Nephron progenitor cell (in vitro differentiated cells): ENCODE measurements at regions not wholly inside any gene's neighbourhood (a gene's known extent, or its start where the extent isn't known, plus 50 kb on each side); places are given as distances from the start of the nearest gene placed in this dataset.
"Not testable (repeated sequence)": the region's sequence is repeated elsewhere in the genome, so short reads cannot be mapped to it uniquely, and the experiment has no call there.

ENCODE experiments used
- DNase-seq: peaks from one replicate; pipeline ENCODE4 v3.0.0; 2021
- H3K27ac Mint-ChIP-seq: 2 replicates; pipeline ENCODE4 v1.8.0; 2021; ENCODE audit warnings: mild to moderate bottlenecking, moderate library complexity, mixed read lengths
- H3K27me3 Mint-ChIP-seq: 2 replicates; pipeline ENCODE4 v1.8.0; 2021; ENCODE audit warnings: mild to moderate bottlenecking, low read depth, mixed read lengths; ENCODE audit not compliant: poor library complexity
- H3K36me3 Mint-ChIP-seq: 2 replicates; pipeline ENCODE4 v1.8.0; 2021; ENCODE audit warnings: low read depth, mixed read lengths
- H3K4me1 Mint-ChIP-seq: 2 replicates; pipeline ENCODE4 v1.8.0; 2021; ENCODE audit warnings: mixed read lengths
- H3K4me3 Mint-ChIP-seq: 2 replicates; pipeline ENCODE4 v1.8.0; 2021; ENCODE audit warnings: mild to moderate bottlenecking, moderate library complexity, mixed read lengths
- H3K9me3 Mint-ChIP-seq: 2 replicates; pipeline ENCODE4 v1.8.0; 2021; ENCODE audit warnings: mild to moderate bottlenecking, moderate library complexity, mixed read lengths
- CTCF ChIP-seq: fragments of 200-600 bp; sonication (generic); IDR thresholded peaks from 2 replicates; pipeline ENCODE4 v1.5.0; 2021; ENCODE audit warnings: antibody characterized with exemption

GRCh38 chr13:40048551-40048950 is 393.1 kb downstream of the COG6 start:
- Mint-ChIP-seq H3K4me1 (no peaks in the 10 kb centered on the region), H3K27ac (no peak overlapping the region), H3K4me3 (no peak overlapping the region), H3K27me3 (peaks cover 3% of the 10 kb centered on the region), H3K9me3 (no peaks in the 10 kb centered on the region), H3K36me3 (no peaks in the 10 kb centered on the region)
- DNase-seq: no peak
- no peak for TF ChIP-seq CTCF

- H3K36me3 Mint-ChIP-seq: no peaks in the 10 kb centered on the region
- TF ChIP-seq CTCF: no peak
- no peaks in the 10 kb centered on the region for H3K4me1 Mint-ChIP-seq
- no peaks in the 10 kb centered on the region for H3K9me3 Mint-ChIP-seq
- no peak for DNase-seq
- peaks cover 10% of the 10 kb centered on the region for H3K27me3 Mint-ChIP-seq
- no peak overlapping the region for H3K4me3 Mint-ChIP-seq
- H3K27ac Mint-ChIP-seq: no peak overlapping the region
Measured at GRCh38 chr13:40052954-40053353, 397.5 kb downstream of the COG6 start.

GRCh38 chr13:40053401-40053800 is 397.9 kb downstream of the COG6 start:
- H3K27ac Mint-ChIP-seq: no peak overlapping the region
- no peaks in the 10 kb centered on the region for H3K36me3 Mint-ChIP-seq
- H3K27me3 Mint-ChIP-seq: peaks cover 10% of the 10 kb centered on the region
- H3K9me3 Mint-ChIP-seq: no peaks in the 10 kb centered on the region
- no peaks in the 10 kb centered on the region for H3K4me1 Mint-ChIP-seq
- no peak for DNase-seq
- no peak for TF ChIP-seq CTCF
- no peak overlapping the region for H3K4me3 Mint-ChIP-seq

- H3K4me1 Mint-ChIP-seq, H3K36me3 Mint-ChIP-seq, H3K27ac Mint-ChIP-seq, H3K27me3 Mint-ChIP-seq, H3K4me3 Mint-ChIP-seq, DNase-seq, H3K9me3 Mint-ChIP-seq: not testable (repeated sequence)
Measured at GRCh38 chr13:40054422-40054821, 399.0 kb downstream of the COG6 start.

- DNase-seq: no peak
- no peaks in the 10 kb centered on the region for H3K36me3 Mint-ChIP-seq
- no peak overlapping the region for H3K27ac Mint-ChIP-seq
Measured at GRCh38 chr13:40056898-40057619, 401.6 kb downstream of the COG6 start.

GRCh38 chr13:40058757-40059236 is 403.3 kb downstream of the COG6 start:
- no peak for TF ChIP-seq CTCF
- Mint-ChIP-seq H3K27ac (no peak overlapping the region), H3K36me3 (no peaks in the 10 kb centered on the region), H3K4me3 (no peak overlapping the region), H3K27me3 (peaks cover 7% of the 10 kb centered on the region), H3K4me1 (peaks cover 18% of the 10 kb centered on the region), H3K9me3 (no peaks in the 10 kb centered on the region)
- no peak for DNase-seq

More at GRCh38 chr13:40056898-40057619, 401.6 kb downstream of the COG6 start:
- TF ChIP-seq CTCF: no peak
- peaks cover 7% of the 10 kb centered on the region for H3K27me3 Mint-ChIP-seq
- no peaks in the 10 kb centered on the region for H3K9me3 Mint-ChIP-seq
- H3K4me3 Mint-ChIP-seq: no peak overlapping the region
- H3K4me1 Mint-ChIP-seq: peaks cover 13% of the 10 kb centered on the region
